Suprapubic skin (tissue), 4 donors: ENCODE measurements at regions not wholly inside any gene's neighbourhood (a gene's known extent, or its start where the extent isn't known, plus 50 kb on each side); places are given as distances from the start of the nearest gene placed in this dataset.

Source experiments
- DNase-seq, 2 donors: peaks; one replicate each; pipeline ENCODE4 v3.0.0-alpha.2; 2019; ENCODE audit warnings: low spot score in 2 of 2
- H3K27ac ChIP-seq: fragments of 200-600 bp; sonication (generic); one replicate; pipeline ENCODE4 v1.5.1; 2019
- H3K27me3 ChIP-seq: fragments of 200-600 bp; sonication (generic); one replicate; pipeline ENCODE4 v1.5.1; 2019
- H3K36me3 ChIP-seq: fragments of 200-600 bp; sonication (generic); one replicate; pipeline ENCODE4 v1.5.1; 2019
- H3K4me1 ChIP-seq: fragments of 200-600 bp; sonication (generic); one replicate; pipeline ENCODE4 v1.5.1; 2019
- H3K4me3 ChIP-seq: fragments of 200-600 bp; sonication (generic); one replicate; pipeline ENCODE4 v1.5.1; 2019; ENCODE audit warnings: mild to moderate bottlenecking
- H3K9me3 ChIP-seq: fragments of 200-600 bp; sonication (generic); one replicate; pipeline ENCODE4 v1.5.1; 2019
- EP300 ChIP-seq: sonication (generic); formaldehyde crosslinking; IDR thresholded peaks from one replicate; pipeline ENCODE4 v1.6.1; 2017; ENCODE audit warnings: antibody characterized with exemption
- POLR2A ChIP-seq, 2 donors: fragments of 450-650 bp; IDR thresholded peaks; one replicate each; pipeline ENCODE4 v1.6.1; 2017; ENCODE audit warnings: antibody characterized with exemption in 2 of 2, mild to moderate bottlenecking in 2 of 2, moderate library complexity in 2 of 2
- POLR2AphosphoS5 ChIP-seq, 3 donors: sonication (generic); formaldehyde crosslinking; IDR thresholded peaks; one replicate each; pipeline ENCODE4 v1.6.1; 2017; ENCODE audit warnings: antibody characterized with exemption in 3 of 3
- WGBS: methylation state at CpG from one replicate; pipeline ENCODE4 v1.1.5; 2018; 5-methylcytosine and 5-hydroxymethylcytosine counted together
- TF ChIP-seq, protein P1 (sequence below), 2 donors: fragments of 200-600 bp in 1 of 2; fragments of 450-650 bp in 1 of 2; sonication (generic) in 1 of 2; IDR thresholded peaks; one replicate each; pipeline ENCODE4 v1.5.1; 2016 to 2019; ENCODE audit warnings: antibody characterized with exemption in 2 of 2, mild to moderate bottlenecking in 1 of 2, moderate library complexity in 1 of 2

DNA sequence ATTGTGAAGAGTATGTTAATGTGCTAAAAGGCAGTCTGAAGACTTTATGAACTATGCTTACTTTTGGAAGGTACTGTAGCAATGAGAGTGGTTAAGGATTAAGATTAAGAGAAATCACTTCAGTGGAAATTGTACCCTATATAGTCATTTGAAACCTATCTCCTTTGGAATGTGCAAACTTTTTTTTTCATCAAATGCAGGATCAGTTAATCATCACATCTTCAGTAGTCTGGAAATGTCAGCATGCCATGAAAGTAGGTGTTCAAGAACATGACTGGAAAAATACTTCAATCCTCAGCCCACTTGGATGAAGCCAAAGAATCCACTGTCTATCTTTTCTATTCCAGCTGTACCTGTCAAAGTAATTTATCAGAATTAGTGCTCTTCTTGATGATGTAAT lies 157.8 kb upstream of the TMEM161B start:
- Histone ChIP-seq H3K4me1 (no peaks in the 10 kb centered on the region), H3K36me3 (no peaks in the 10 kb centered on the region), H3K27ac (no peak overlapping the region), H3K9me3 (no peaks in the 10 kb centered on the region), H3K4me3 (no peak overlapping the region), H3K27me3 (no peaks in the 10 kb centered on the region)
- no peak for TF ChIP-seq POLR2A (IDR thresholded peaks at IDR 0.05)
- TF ChIP-seq POLR2AphosphoS5 (IDR thresholded peaks at IDR 0.05), result no peak
- no peak for DNase-seq

DNA sequence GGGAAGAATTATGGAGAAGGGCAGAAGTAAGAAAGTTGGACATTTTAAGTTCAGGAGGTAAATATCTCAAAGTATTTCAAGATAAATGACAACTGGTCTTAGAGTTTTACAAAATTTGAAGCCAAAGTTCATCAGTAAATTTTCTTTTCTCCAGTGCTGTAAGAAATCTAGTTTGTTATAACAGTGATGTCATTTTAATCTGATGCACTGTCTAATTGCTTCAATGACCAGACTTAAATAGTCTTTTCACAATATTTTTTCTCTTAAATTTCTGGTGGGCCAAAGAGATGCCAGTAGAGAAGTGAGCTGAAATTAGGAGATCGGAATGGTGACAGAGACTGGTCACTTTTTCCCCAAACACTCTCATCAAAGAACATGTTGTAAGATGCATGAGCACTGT lies 156.5 kb upstream of the TMEM161B start:
- H3K27ac ChIP-seq, result no peak overlapping the region
- H3K4me3 ChIP-seq, result no peak overlapping the region
- H3K27me3 ChIP-seq, result no peaks in the 10 kb centered on the region
- no peaks in the 10 kb centered on the region for H3K9me3 ChIP-seq
- H3K36me3 ChIP-seq, result no peaks in the 10 kb centered on the region
- no peak for DNase-seq
- TF ChIP-seq POLR2AphosphoS5 (IDR thresholded peaks at IDR 0.05), result no peak
- no peak for TF ChIP-seq POLR2A (IDR thresholded peaks at IDR 0.05)
- TF ChIP-seq, protein P1, sequence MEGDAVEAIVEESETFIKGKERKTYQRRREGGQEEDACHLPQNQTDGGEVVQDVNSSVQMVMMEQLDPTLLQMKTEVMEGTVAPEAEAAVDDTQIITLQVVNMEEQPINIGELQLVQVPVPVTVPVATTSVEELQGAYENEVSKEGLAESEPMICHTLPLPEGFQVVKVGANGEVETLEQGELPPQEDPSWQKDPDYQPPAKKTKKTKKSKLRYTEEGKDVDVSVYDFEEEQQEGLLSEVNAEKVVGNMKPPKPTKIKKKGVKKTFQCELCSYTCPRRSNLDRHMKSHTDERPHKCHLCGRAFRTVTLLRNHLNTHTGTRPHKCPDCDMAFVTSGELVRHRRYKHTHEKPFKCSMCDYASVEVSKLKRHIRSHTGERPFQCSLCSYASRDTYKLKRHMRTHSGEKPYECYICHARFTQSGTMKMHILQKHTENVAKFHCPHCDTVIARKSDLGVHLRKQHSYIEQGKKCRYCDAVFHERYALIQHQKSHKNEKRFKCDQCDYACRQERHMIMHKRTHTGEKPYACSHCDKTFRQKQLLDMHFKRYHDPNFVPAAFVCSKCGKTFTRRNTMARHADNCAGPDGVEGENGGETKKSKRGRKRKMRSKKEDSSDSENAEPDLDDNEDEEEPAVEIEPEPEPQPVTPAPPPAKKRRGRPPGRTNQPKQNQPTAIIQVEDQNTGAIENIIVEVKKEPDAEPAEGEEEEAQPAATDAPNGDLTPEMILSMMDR (IDR thresholded peaks at IDR 0.05), result no peak
- no peak for TF ChIP-seq EP300
- H3K4me1 ChIP-seq, result no peaks in the 10 kb centered on the region
- WGBS, result 92% methylated on average over 1 of the region's 1 CpG

DNA sequence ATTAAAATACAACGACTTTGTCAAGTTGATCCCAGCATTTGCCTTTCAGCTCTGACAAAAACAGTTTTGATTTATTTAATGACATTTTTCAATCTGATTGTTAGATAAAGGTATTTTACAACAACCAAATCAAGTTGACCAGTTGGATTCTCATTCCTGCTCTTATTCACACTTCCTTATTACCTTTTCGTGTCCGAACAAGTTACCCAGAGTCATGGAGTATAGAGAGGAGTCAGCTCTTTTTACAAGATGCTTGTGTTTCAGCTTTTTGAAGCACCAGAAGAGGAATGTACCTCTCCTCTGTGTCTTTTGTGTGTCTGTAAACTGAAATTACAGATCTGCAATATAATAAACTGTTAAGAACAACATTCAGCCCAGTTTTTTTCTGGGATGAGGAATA lies 151.3 kb upstream of the TMEM161B start:
- H3K27me3 ChIP-seq, result no peaks in the 10 kb centered on the region

DNA sequence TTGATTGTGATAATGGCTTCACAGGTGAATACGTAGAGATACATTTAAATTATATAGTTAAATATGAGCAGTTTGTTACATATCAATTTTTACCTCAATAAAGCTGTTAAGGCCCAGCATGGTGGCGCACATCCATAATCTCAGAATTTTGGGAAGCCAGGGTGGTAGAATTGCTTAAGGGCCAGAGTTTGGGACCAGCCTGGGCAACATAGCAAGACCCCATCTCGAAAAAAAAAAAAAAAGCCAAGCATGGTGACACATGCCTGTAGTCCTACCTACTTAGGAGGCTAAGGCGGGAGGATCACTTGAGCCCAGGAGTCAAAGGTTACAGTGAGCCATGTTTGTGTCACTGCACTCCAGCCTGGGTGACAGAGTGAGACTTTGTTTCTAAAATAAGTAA lies 138.7 kb upstream of the TMEM161B start:
- DNase-seq, result no peak
- no peaks in the 10 kb centered on the region for H3K4me1 ChIP-seq
- no peaks in the 10 kb centered on the region for H3K27me3 ChIP-seq
- no peaks in the 10 kb centered on the region for H3K9me3 ChIP-seq
- TF ChIP-seq, protein P1 (IDR thresholded peaks at IDR 0.05), result no peak
- TF ChIP-seq EP300 (no peak), POLR2A (IDR thresholded peaks at IDR 0.05) (no peak), POLR2AphosphoS5 (IDR thresholded peaks at IDR 0.05) (no peak)
- H3K36me3 ChIP-seq, result no peaks in the 10 kb centered on the region
- WGBS, result 85% methylated on average over 4 of the region's 4 CpGs
- H3K4me3 ChIP-seq, result no peak overlapping the region
- no peak overlapping the region for H3K27ac ChIP-seq

More for the DNA sequence above, 151.3 kb upstream of the TMEM161B start:
- Histone ChIP-seq H3K9me3 (no peaks in the 10 kb centered on the region), H3K27ac (no peak overlapping the region), H3K4me1 (no peaks in the 10 kb centered on the region), H3K36me3 (no peaks in the 10 kb centered on the region), H3K4me3 (no peak overlapping the region)
- DNase-seq, result no peak
- no peak for TF ChIP-seq EP300
- no peak for TF ChIP-seq POLR2AphosphoS5 (IDR thresholded peaks at IDR 0.05)
- TF ChIP-seq POLR2A (IDR thresholded peaks at IDR 0.05), result no peak
- TF ChIP-seq, protein P1 (IDR thresholded peaks at IDR 0.05), result no peak
- WGBS, result 49% methylated on average over 3 of the region's 3 CpGs

DNA sequence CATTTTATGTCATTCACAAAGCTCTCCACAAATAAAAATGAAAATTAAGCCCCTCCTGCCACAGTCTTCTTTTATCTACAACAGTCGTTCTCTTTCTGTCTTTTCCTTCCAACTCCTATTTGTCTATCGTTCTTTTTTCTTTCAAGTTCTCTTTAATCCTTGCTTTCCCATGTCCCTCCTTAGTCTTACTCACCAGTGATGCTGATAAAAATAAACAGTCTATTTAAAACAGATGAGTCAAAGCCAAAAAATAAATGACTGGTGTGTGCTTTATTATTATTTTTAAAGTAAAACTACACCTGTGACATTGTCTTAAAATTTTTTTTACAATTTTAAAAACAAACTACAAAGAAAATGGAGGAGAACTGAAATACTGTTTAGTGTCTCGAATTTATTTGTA lies 137.1 kb upstream of the TMEM161B start:
- no peaks in the 10 kb centered on the region for H3K36me3 ChIP-seq
- no peaks in the 10 kb centered on the region for H3K9me3 ChIP-seq
- H3K27me3 ChIP-seq, result no peaks in the 10 kb centered on the region
- H3K27ac ChIP-seq, result no peak overlapping the region
- whole genome bisulfite sequencing, result 77% methylated on average over 3 of the region's 3 CpGs
- H3K4me1 ChIP-seq, result no peaks in the 10 kb centered on the region
- TF ChIP-seq, protein P1 (IDR thresholded peaks at IDR 0.05), result no peak
- TF ChIP-seq POLR2A (IDR thresholded peaks at IDR 0.05), result no peak
- no peak for DNase-seq
- no peak overlapping the region for H3K4me3 ChIP-seq

DNA sequence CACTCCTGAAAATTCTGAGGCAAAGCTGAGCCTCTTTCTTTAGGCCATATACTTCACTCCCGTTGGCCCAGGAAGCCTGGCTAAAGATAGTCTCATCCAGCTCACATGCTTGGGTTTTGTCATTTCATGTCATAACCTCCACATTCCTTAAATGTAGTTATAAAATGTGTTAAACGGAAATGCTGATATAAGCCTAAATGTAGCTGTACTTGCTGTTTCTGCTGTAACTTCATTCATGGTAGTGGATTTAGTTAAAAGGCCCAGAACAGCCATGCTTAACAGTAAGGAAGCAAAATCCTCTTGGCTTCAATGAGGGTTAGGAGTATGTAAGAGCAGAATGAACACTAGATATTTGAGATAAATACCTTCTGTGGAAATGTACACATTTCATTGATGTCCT lies 135.8 kb upstream of the TMEM161B start:
- TF ChIP-seq, protein P1 (IDR thresholded peaks at IDR 0.05), result no peak
- TF ChIP-seq POLR2A (IDR thresholded peaks at IDR 0.05), result no peak
- no peaks in the 10 kb centered on the region for H3K9me3 ChIP-seq
- no peaks in the 10 kb centered on the region for H3K4me1 ChIP-seq
- H3K36me3 ChIP-seq, result no peaks in the 10 kb centered on the region
- DNase-seq, result no peak
- no peak overlapping the region for H3K4me3 ChIP-seq
- no peak overlapping the region for H3K27ac ChIP-seq
- WGBS, result 70% methylated on average over 2 of the region's 2 CpGs
- H3K27me3 ChIP-seq, result no peaks in the 10 kb centered on the region
